ENCODE measurements at regions not wholly inside any gene's neighbourhood (a gene's known extent, or its start where the extent isn't known, plus 50 kb on each side); places are given as distances from the start of the nearest gene placed in this dataset.

- Histone ChIP-seq H3K36me3 (ENCODE audit: control insufficient read depth, insufficient read depth, low read length) (no peaks in the 10 kb centered on the region), H3K27me3 (ENCODE audit: control insufficient read depth, insufficient read depth, low read length) (no peaks in the 10 kb centered on the region), H3K4me3 (ENCODE audit: low read depth, low read length) (no peak overlapping the region)
- TF ChIP-seq, protein P1, sequence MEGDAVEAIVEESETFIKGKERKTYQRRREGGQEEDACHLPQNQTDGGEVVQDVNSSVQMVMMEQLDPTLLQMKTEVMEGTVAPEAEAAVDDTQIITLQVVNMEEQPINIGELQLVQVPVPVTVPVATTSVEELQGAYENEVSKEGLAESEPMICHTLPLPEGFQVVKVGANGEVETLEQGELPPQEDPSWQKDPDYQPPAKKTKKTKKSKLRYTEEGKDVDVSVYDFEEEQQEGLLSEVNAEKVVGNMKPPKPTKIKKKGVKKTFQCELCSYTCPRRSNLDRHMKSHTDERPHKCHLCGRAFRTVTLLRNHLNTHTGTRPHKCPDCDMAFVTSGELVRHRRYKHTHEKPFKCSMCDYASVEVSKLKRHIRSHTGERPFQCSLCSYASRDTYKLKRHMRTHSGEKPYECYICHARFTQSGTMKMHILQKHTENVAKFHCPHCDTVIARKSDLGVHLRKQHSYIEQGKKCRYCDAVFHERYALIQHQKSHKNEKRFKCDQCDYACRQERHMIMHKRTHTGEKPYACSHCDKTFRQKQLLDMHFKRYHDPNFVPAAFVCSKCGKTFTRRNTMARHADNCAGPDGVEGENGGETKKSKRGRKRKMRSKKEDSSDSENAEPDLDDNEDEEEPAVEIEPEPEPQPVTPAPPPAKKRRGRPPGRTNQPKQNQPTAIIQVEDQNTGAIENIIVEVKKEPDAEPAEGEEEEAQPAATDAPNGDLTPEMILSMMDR (IDR thresholded peaks at IDR 0.05; ENCODE audit: insufficient read depth, low read length, poor library complexity, severe bottlenecking), result no peak
- DNase-seq (ENCODE audit: low read depth), result no peak
These were observed 177.1 kb downstream of the FGF13 start for GRCh38 chrX:138534410-138534809.

GRCh38 chrX:138519296-138519695, 192.2 kb downstream of the FGF13 start:
- peak; percentile 5 for DNase-seq (ENCODE audit: low read depth)
- Histone ChIP-seq H3K27me3 (ENCODE audit: control insufficient read depth, insufficient read depth, low read length) (no peaks in the 10 kb centered on the region), H3K4me3 (ENCODE audit: low read depth, low read length) (no peak overlapping the region), H3K36me3 (ENCODE audit: control insufficient read depth, insufficient read depth, low read length) (no peaks in the 10 kb centered on the region)
- TF ChIP-seq, protein P1 (IDR thresholded peaks at IDR 0.05; ENCODE audit: insufficient read depth, low read length, poor library complexity, severe bottlenecking), result no peak

DNA sequence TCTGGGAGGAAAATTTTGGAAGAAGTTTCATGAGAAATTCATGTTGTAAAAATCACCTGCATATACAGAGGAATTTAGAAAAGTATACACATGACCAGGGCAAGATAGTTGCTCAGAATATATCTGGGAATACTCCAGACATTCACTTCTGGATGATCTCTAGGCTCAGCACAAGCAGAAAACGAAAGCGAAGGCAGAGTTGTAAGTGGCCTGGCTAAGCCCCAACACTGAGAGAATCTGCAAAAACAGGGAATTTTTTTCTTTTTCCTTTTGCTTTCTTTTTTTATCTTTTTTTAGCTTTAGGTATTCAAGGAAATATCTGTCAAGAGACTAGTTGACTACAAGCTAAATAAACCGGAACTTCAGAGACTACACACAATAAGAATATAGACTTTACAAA, 207.2 kb downstream of the FGF13 start:
- H3K27me3 ChIP-seq (ENCODE audit: control insufficient read depth, insufficient read depth, low read length), result no peaks in the 10 kb centered on the region
- H3K4me3 ChIP-seq (ENCODE audit: low read depth, low read length), result no peak overlapping the region
- no peak for DNase-seq (ENCODE audit: low read depth)
- TF ChIP-seq, protein P1 (IDR thresholded peaks at IDR 0.05; ENCODE audit: insufficient read depth, low read length, poor library complexity, severe bottlenecking), result no peak
- H3K36me3 ChIP-seq (ENCODE audit: control insufficient read depth, insufficient read depth, low read length), result no peaks in the 10 kb centered on the region

GRCh38 chrX:138492371-138492770, 219.1 kb downstream of the FGF13 start:
- Histone ChIP-seq H3K27me3 (ENCODE audit: control insufficient read depth, insufficient read depth, low read length) (no peaks in the 10 kb centered on the region), H3K36me3 (ENCODE audit: control insufficient read depth, insufficient read depth, low read length) (no peaks in the 10 kb centered on the region), H3K4me3 (ENCODE audit: low read depth, low read length) (no peak overlapping the region)
- no peak for DNase-seq (ENCODE audit: low read depth)
- TF ChIP-seq, protein P1 (IDR thresholded peaks at IDR 0.05; ENCODE audit: insufficient read depth, low read length, poor library complexity, severe bottlenecking), result no peak

DNA sequence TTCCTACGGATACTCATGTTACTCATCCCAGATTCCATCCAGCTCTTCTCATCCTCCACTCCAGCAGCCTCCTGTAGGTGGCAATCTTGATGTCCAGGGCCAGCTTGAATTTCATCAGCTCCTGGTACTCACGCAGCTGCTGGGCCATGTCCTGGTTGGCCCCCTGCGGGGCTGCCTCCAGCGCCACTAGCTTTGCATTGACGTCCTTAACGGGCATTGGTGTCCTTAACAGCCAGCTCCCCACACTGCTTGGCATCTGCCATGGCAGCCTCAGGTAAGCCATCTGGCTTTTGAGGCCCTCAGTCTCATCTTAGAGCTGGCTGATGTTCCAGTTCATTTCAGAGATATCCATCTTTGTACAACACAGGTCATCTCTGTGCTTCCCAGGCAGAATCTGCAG, 223.7 kb downstream of the FGF13 start:
- TF ChIP-seq, protein P1 (IDR thresholded peaks at IDR 0.05; ENCODE audit: insufficient read depth, low read length, poor library complexity, severe bottlenecking), result no peak
- no peaks in the 10 kb centered on the region for H3K36me3 ChIP-seq (ENCODE audit: control insufficient read depth, insufficient read depth, low read length)

GRCh38 chrX:138485767-138486166, 225.8 kb downstream of the FGF13 start:
- no peak for DNase-seq (ENCODE audit: low read depth)
- TF ChIP-seq, protein P1 (IDR thresholded peaks at IDR 0.05; ENCODE audit: insufficient read depth, low read length, poor library complexity, severe bottlenecking), result no peak
- Histone ChIP-seq H3K27me3 (ENCODE audit: control insufficient read depth, insufficient read depth, low read length) (no peaks in the 10 kb centered on the region), H3K36me3 (ENCODE audit: control insufficient read depth, insufficient read depth, low read length) (no peaks in the 10 kb centered on the region), H3K4me3 (ENCODE audit: low read depth, low read length) (no peak overlapping the region)

More for the DNA sequence above, 223.7 kb downstream of the FGF13 start:
- no peak for DNase-seq (ENCODE audit: low read depth)
- Histone ChIP-seq H3K27me3 (ENCODE audit: control insufficient read depth, insufficient read depth, low read length) (no peaks in the 10 kb centered on the region), H3K4me3 (ENCODE audit: low read depth, low read length) (no peak overlapping the region)

Measured in kidney epithelial cell (primary cell).